ENCODE measurements at regions not wholly inside any gene's neighbourhood (a gene's known extent, or its start where the extent isn't known, plus 50 kb on each side); places are given as distances from the start of the nearest gene placed in this dataset.

GRCh38 chr2:126825316-126825715, 73.4 kb upstream of the TEX51 start:
- Histone ChIP-seq H3K27me3 (replicated peaks in 1 of 7) (peaks cover 0 to 5% (median 0%) of the 10 kb centered on the region in 7 donors), H3K36me3 (no peaks in the 10 kb centered on the region), H3K9me3 (no peaks in the 10 kb centered on the region), H3K4me1 (no peaks in the 10 kb centered on the region), H3K4me3 (no peak overlapping the region), H3K27ac (no peak overlapping the region)
- TF ChIP-seq POLR2AphosphoS5 (IDR thresholded peaks at IDR 0.05) (no peak), POLR2A (IDR thresholded peaks at IDR 0.05) (no peak), CTCF (IDR thresholded peaks at IDR 0.05 in 8 of 11, conservative IDR thresholded peaks at IDR 0.05 in 3 of 11) (no peak)
- intact Hi-C loops (cut with DNase I; ENCODE audit: low total_unique reads) = no loop called here
- WGBS, 5 donors = 83 to 95% (median 89%) methylated on average over 2 of the region's 2 CpGs
- no peak for DNase-seq

- Histone ChIP-seq H3K27me3 (replicated peaks in 1 of 7) (no peaks in the 10 kb centered on the region), H3K4me1 (no peaks in the 10 kb centered on the region), H3K4me3 (no peak overlapping the region), H3K9me3 (no peaks in the 10 kb centered on the region), H3K27ac (no peak overlapping the region), H3K36me3 (no peaks in the 10 kb centered on the region)
- intact Hi-C loops (cut with DNase I; ENCODE audit: low total_unique reads) = no loop called here
- 67 to 100% (median 91%) methylated on average over 1 of the region's 1 CpG for WGBS, 5 donors
- TF ChIP-seq CTCF (IDR thresholded peaks at IDR 0.05 in 8 of 11, conservative IDR thresholded peaks at IDR 0.05 in 3 of 11) (no peak), POLR2AphosphoS5 (IDR thresholded peaks at IDR 0.05) (no peak), POLR2A (IDR thresholded peaks at IDR 0.05) (no peak)
- no peak for DNase-seq
These were observed 72.2 kb upstream of the TEX51 start for GRCh38 chr2:126826491-126826890.

- no peak overlapping the region for H3K4me3 ChIP-seq
- no peak for DNase-seq
- H3K27ac ChIP-seq = no peak overlapping the region
- 74 to 82% (median 78%) methylated on average over 6 to 8 of the region's 8 CpGs for WGBS, 5 donors
- TF ChIP-seq CTCF (IDR thresholded peaks at IDR 0.05 in 8 of 11, conservative IDR thresholded peaks at IDR 0.05 in 3 of 11) (no peak), POLR2AphosphoS5 (IDR thresholded peaks at IDR 0.05) (no peak), POLR2A (IDR thresholded peaks at IDR 0.05) (no peak)
- intact Hi-C loops (cut with DNase I; ENCODE audit: low total_unique reads) = no loop called here
- no peaks in the 10 kb centered on the region for H3K9me3 ChIP-seq
- no peaks in the 10 kb centered on the region for H3K4me1 ChIP-seq
- H3K27me3 ChIP-seq (replicated peaks in 1 of 7) = no peaks in the 10 kb centered on the region
- H3K36me3 ChIP-seq = no peaks in the 10 kb centered on the region
These were observed 71.3 kb upstream of the TEX51 start for GRCh38 chr2:126827371-126827770.

- WGBS, 5 donors = 65 to 80% (median 72%) methylated on average over 4 of the region's 4 CpGs
- H3K4me3 ChIP-seq = no peak overlapping the region
- H3K36me3 ChIP-seq = no peaks in the 10 kb centered on the region
- no peaks in the 10 kb centered on the region for H3K9me3 ChIP-seq
- intact Hi-C loops (cut with DNase I; ENCODE audit: low total_unique reads) = no loop called here
- no peak overlapping the region for H3K27ac ChIP-seq
- H3K27me3 ChIP-seq (replicated peaks in 1 of 7) = no peaks in the 10 kb centered on the region
- no peaks in the 10 kb centered on the region for H3K4me1 ChIP-seq
- DNase-seq = no peak
- TF ChIP-seq POLR2AphosphoS5 (IDR thresholded peaks at IDR 0.05) (no peak), CTCF (IDR thresholded peaks at IDR 0.05 in 8 of 11, conservative IDR thresholded peaks at IDR 0.05 in 3 of 11) (no peak), POLR2A (IDR thresholded peaks at IDR 0.05) (no peak)
These were observed 70.6 kb upstream of the TEX51 start for GRCh38 chr2:126828051-126828450.
